Upper lobe of left lung (tissue), 6 donors: ENCODE measurements at regions not wholly inside any gene's neighbourhood (a gene's known extent, or its start where the extent isn't known, plus 50 kb on each side); places are given as distances from the start of the nearest gene placed in this dataset.

Experiments used
- ATAC-seq, 2 donors: fragments of 200-7000 bp; cut with Tn5 transposase; one replicate each; pipeline ENCODE4 v1.9.1; 2022; ENCODE audit warnings: mild to moderate bottlenecking in 2 of 2, moderate library complexity in 2 of 2; ENCODE audit not compliant: low FRiP score in 2 of 2
- DNase-seq, 2 donors: peaks; one replicate each; pipeline ENCODE4 v3.0.0-alpha.2; 2019 to 2020
- H3K27ac ChIP-seq, 4 donors: fragments of 200-600 bp; sonication (generic); one replicate each; pipeline ENCODE4 v1.5.1; 2016 to 2019
- H3K27me3 ChIP-seq, 4 donors: fragments of 200-600 bp; sonication (generic); one replicate each; pipeline ENCODE4 v1.5.1; 2017 to 2019
- H3K36me3 ChIP-seq, 4 donors: fragments of 200-600 bp; sonication (generic); one replicate each; pipeline ENCODE4 v1.5.1; 2016 to 2019
- H3K4me1 ChIP-seq, 4 donors: fragments of 200-600 bp; sonication (generic); one replicate each; pipeline ENCODE4 v1.5.1; 2018 to 2019
- H3K4me3 ChIP-seq, 4 donors: fragments of 200-600 bp; sonication (generic); one replicate each; pipeline ENCODE4 v1.5.1; 2017 to 2019; ENCODE audit warnings: mild to moderate bottlenecking in 2 of 4, moderate library complexity in 1 of 4
- H3K9me3 ChIP-seq, 4 donors: fragments of 200-600 bp; sonication (generic); one replicate each; pipeline ENCODE4 v1.5.1; 2018 to 2019
- CTCF ChIP-seq, 6 experiments: fragments of 450-650 bp in 4 of 6; fragments of 200-600 bp in 2 of 6; sonication (generic) in 2 of 6; IDR thresholded peaks; one replicate each; pipeline ENCODE4 v1.5.1; 2016 to 2019; ENCODE audit warnings: antibody characterized with exemption in 6 of 6
- EP300 ChIP-seq, 4 donors: sonication (generic); formaldehyde crosslinking; IDR thresholded peaks; one replicate each; pipeline ENCODE4 v1.5.1; 2017; ENCODE audit warnings: antibody characterized with exemption in 4 of 4, control low read depth in 2 of 4
- POLR2A ChIP-seq, 4 donors: fragments of 450-650 bp; IDR thresholded peaks; one replicate each; pipeline ENCODE4 v1.5.1; 2016 to 2017; ENCODE audit warnings: antibody characterized with exemption in 4 of 4, mild to moderate bottlenecking in 2 of 4
- POLR2AphosphoS5 ChIP-seq, 2 donors: sonication (generic); formaldehyde crosslinking; IDR thresholded peaks; one replicate each; pipeline ENCODE4 v1.5.1; 2017; ENCODE audit warnings: antibody characterized with exemption in 2 of 2
- WGBS, 2 donors: methylation state at CpG; one replicate each; pipeline ENCODE4 v1.1.5; 2017 to 2018; 5-methylcytosine and 5-hydroxymethylcytosine counted together
- donor health status: DM: no; HTN: no; CAD: no; lungs with moderate emphysema.
- donor health status: DM: no; HTN: yes; CAD: no; lungs with severe emphysema.

GRCh38 chr1:182735343-182735742 is 51.0 kb upstream of the RGS8 start:
- no peak for ATAC-seq
- Histone ChIP-seq H3K4me3 (no peak overlapping the region), H3K27ac (no peak overlapping the region), H3K36me3 (no peaks in the 10 kb centered on the region), H3K4me1 (no peaks in the 10 kb centered on the region), H3K27me3 (no peaks in the 10 kb centered on the region), H3K9me3 (no peaks in the 10 kb centered on the region)
- WGBS, 2 donors, result 58 to 77% methylated on average over 3 of the region's 3 CpGs
- TF ChIP-seq CTCF (IDR thresholded peaks at IDR 0.05), result no peak
- no peak for TF ChIP-seq EP300 (IDR thresholded peaks at IDR 0.05)
- TF ChIP-seq POLR2A (IDR thresholded peaks at IDR 0.05), result no peak
- no peak for TF ChIP-seq POLR2AphosphoS5 (IDR thresholded peaks at IDR 0.05)
- DNase-seq, result no peak

GRCh38 chr1:182739545-182739944 is 50.0 kb upstream of the NPL start:
- TF ChIP-seq CTCF (IDR thresholded peaks at IDR 0.05) (no peak), POLR2A (IDR thresholded peaks at IDR 0.05) (no peak), POLR2AphosphoS5 (IDR thresholded peaks at IDR 0.05) (no peak), EP300 (IDR thresholded peaks at IDR 0.05) (no peak)
- 56 to 58% methylated on average over 7 of the region's 7 CpGs for WGBS, 2 donors
- Histone ChIP-seq H3K27me3 (no peaks in the 10 kb centered on the region), H3K4me3 (no peak overlapping the region), H3K36me3 (no peaks in the 10 kb centered on the region), H3K27ac (no peak overlapping the region), H3K9me3 (no peaks in the 10 kb centered on the region), H3K4me1 (no peaks in the 10 kb centered on the region)
- ATAC-seq (no peak), DNase-seq (peak in 1 of 2 donors; percentile 33)
